Stimulated activated naive CD8-positive, alpha-beta T cell treated with anti-CD3 and anti-CD28 coated beads, Interleukin-15, Interleukin-2, amounts not matched to agents 100 U/mL and 50 U/mL, for 24 hours (primary cell): ENCODE measurements at regions not wholly inside any gene's neighbourhood (a gene's known extent, or its start where the extent isn't known, plus 50 kb on each side); places are given as distances from the start of the nearest gene placed in this dataset.
A peak's percentile ranks its signal among the peaks of the same experiment; 100 is the strongest.
"Not testable (repeated sequence)": the region's sequence is repeated elsewhere in the genome, so short reads cannot be mapped to it uniquely, and the experiment has no call there.

ENCODE experiments used
- ATAC-seq: fragments of 150-1000 bp; cut with Tn5 transposase; one replicate; pipeline ENCODE4 v1.10.0; 2021
- DNase-seq: peaks from one replicate; pipeline ENCODE4 v3.0.0; 2021

- DNase-seq, result no peak
- ATAC-seq, result no peak
Observed at GRCh38 chrX:56343219-56343618, 111.1 kb downstream of the KLF8 start.

GRCh38 chrX:56343664-56344063 is 111.5 kb downstream of the KLF8 start:
- ATAC-seq (no peak), DNase-seq (no peak)

- not testable (repeated sequence) for DNase-seq, ATAC-seq
Observed at GRCh38 chrX:56358145-56358544, 126.0 kb downstream of the KLF8 start.

- not testable (repeated sequence) for DNase-seq, ATAC-seq
Observed at GRCh38 chrX:56365171-56365570, 133.0 kb downstream of the KLF8 start.

- ATAC-seq, result no peak
- DNase-seq, result no peak
Observed at GRCh38 chrX:56366901-56367300, 134.7 kb downstream of the KLF8 start.

GRCh38 chrX:56368962-56369361 is 136.8 kb downstream of the KLF8 start:
- DNase-seq (no peak), ATAC-seq (no peak)

GRCh38 chrX:56379984-56380780 is 148.0 kb downstream of the KLF8 start:
- not testable (repeated sequence) for DNase-seq, ATAC-seq

GRCh38 chrX:56382278-56382677 is 150.1 kb downstream of the KLF8 start:
- ATAC-seq (peak; percentile 88), DNase-seq (no peak)

GRCh38 chrX:56385336-56385735 is 153.2 kb downstream of the KLF8 start:
- no peak for ATAC-seq
- DNase-seq, result no peak

- no peak for DNase-seq
- ATAC-seq, result no peak
Observed at GRCh38 chrX:56385960-56386359, 153.8 kb downstream of the KLF8 start.

GRCh38 chrX:56397636-56398035 is 165.5 kb downstream of the KLF8 start:
- peak; percentile 86 for ATAC-seq

GRCh38 chrX:56402207-56402606 is 161.2 kb upstream of the UBQLN2 start:
- DNase-seq, result no peak

More at GRCh38 chrX:56397636-56398035, 165.5 kb downstream of the KLF8 start:
- no peak for DNase-seq

GRCh38 chrX:56429581-56429980 is 133.8 kb upstream of the UBQLN2 start:
- no peak for ATAC-seq
- DNase-seq, result peak; percentile 2

More at GRCh38 chrX:56402207-56402606, 161.2 kb upstream of the UBQLN2 start:
- ATAC-seq, result no peak

GRCh38 chrX:56451981-56452380 is 111.4 kb upstream of the UBQLN2 start:
- not testable (repeated sequence) for ATAC-seq, DNase-seq

- ATAC-seq (no peak), DNase-seq (no peak)
Observed at GRCh38 chrX:56462389-56462788, 101.0 kb upstream of the UBQLN2 start.

GRCh38 chrX:56468441-56468840 is 95.0 kb upstream of the UBQLN2 start:
- DNase-seq, result no peak
- no peak for ATAC-seq

- not testable (repeated sequence) for DNase-seq, ATAC-seq
Observed at GRCh38 chrX:56494923-56495322, 68.5 kb upstream of the UBQLN2 start.

- ATAC-seq, result no peak
- DNase-seq, result no peak
Observed at GRCh38 chrX:56498756-56499155, 64.7 kb upstream of the UBQLN2 start.

- DNase-seq (no peak), ATAC-seq (no peak)
Observed at GRCh38 chrX:56499372-56499771, 64.1 kb upstream of the UBQLN2 start.

- DNase-seq, result no peak
- ATAC-seq, result no peak
Observed at GRCh38 chrX:56503941-56504673, 59.3 kb upstream of the UBQLN2 start.

- ATAC-seq (no peak), DNase-seq (no peak)
Observed at GRCh38 chrX:56505866-56506265, 57.6 kb upstream of the UBQLN2 start.
